ENCODE measurements at regions not wholly inside any gene's neighbourhood (a gene's known extent, or its start where the extent isn't known, plus 50 kb on each side); places are given as distances from the start of the nearest gene placed in this dataset.
"Not testable (repeated sequence)": the region's sequence is repeated elsewhere in the genome, so short reads cannot be mapped to it uniquely, and the experiment has no call there.

DNA sequence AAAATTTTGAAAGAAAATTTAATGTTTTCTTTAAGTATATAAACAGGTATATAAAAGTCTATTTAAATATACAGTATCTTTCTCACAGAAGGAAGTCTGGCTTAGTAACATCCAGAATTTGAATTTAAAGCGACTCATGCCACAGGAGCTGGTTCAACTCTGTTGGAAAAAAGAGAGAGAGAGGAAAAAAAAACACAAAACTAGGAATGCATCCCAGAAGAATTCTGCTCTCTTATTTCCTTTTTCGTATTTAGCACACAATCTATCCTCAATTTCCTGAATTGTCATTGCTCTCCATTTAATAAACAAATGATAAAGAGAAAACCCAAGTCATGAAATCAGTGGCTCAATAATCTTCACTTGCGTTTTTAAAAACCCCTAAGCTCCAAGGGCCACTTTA, 107.5 kb upstream of the SCAF8 start:
- H3K27me3 Mint-ChIP-seq = peaks cover 1% of the 10 kb centered on the region
- H3K4me3 Mint-ChIP-seq = no peak overlapping the region
- DNase-seq (ENCODE audit: low spot score in 2 of 2) = no peak
- no peaks in the 10 kb centered on the region for H3K4me1 Mint-ChIP-seq
- no peak for ATAC-seq (ENCODE audit: low read depth)
- H3K27ac Mint-ChIP-seq = no peak overlapping the region
- no peaks in the 10 kb centered on the region for H3K36me3 Mint-ChIP-seq
- H3K9me3 Mint-ChIP-seq = peaks cover 5% of the 10 kb centered on the region

DNA sequence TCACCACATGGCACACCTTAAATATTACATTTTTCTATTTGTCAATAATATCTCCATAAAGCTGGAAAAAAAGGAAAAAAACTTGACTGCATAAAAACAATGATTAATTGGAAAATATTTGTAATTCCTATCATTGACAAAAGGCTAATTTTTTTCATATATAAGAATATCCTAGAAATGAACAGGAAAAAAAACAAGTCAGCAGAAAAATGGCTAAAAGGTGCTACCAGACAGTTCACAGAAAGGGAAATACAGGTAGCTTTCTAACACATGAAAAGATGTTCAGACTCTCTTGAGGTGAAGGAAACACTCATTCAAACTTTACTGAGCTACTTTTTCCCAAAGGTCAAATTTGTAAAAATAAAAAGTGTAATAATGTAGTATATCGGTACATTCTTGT, 104.1 kb upstream of the SCAF8 start:
- no peak for ATAC-seq (ENCODE audit: low read depth)
- Mint-ChIP-seq H3K4me3 (no peak overlapping the region), H3K27me3 (peaks cover 16% of the 10 kb centered on the region), H3K9me3 (peaks cover 10% of the 10 kb centered on the region), H3K4me1 (no peaks in the 10 kb centered on the region), H3K27ac (no peak overlapping the region), H3K36me3 (peaks cover 4% of the 10 kb centered on the region)
- DNase-seq (ENCODE audit: low spot score in 2 of 2) = no peak

DNA sequence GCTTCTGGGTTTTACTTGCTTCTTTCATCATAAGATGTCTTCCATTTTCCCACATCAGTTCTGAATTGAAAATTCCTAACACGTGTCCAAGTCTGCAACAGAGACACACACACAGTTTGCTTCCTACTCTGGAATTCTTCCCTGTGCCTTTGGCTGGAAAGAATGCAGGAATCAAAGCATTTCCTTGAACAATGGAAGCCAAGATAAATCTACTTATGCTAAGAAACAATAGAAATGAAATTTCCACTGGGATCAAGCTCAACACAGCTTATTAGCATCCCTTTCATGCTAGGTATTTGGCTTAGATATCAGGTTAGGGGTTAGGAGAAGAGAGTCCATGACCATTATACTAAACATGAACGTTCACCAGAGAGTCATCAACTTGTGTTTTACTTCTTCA, 101.1 kb upstream of the SCAF8 start:
- DNase-seq (ENCODE audit: low spot score in 2 of 2) = no peak
- no peak for ATAC-seq (ENCODE audit: low read depth)
- Mint-ChIP-seq H3K36me3 (peaks cover 4% of the 10 kb centered on the region), H3K4me3 (no peak overlapping the region), H3K27ac (no peak overlapping the region), H3K9me3 (peaks cover 6% of the 10 kb centered on the region), H3K4me1 (no peaks in the 10 kb centered on the region), H3K27me3 (peaks cover 16% of the 10 kb centered on the region)

DNA sequence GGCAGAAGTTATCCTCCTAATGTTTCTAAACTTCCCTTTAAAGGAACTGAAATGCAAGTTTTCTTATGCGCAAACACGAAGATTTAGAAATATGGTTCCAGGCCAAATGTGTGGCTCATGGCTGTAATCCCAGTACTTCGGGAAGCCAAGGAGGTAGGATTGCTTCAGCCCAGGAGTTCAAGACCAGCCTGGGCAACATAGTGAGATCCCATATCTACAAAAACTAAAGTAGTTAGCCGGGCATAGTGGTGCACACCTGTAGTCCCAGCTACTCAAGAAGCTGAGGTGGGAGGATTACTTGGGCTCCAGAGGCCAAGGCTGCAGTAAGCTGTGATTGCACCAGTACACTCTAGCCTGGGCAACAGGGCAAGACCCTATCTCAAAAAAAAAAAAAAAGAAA, 95.8 kb upstream of the SCAF8 start:
- peaks cover 6% of the 10 kb centered on the region for H3K36me3 Mint-ChIP-seq
- no peak overlapping the region for H3K4me3 Mint-ChIP-seq
- ATAC-seq (ENCODE audit: low read depth) = no peak
- DNase-seq (ENCODE audit: low spot score in 2 of 2) = no peak
- H3K27me3 Mint-ChIP-seq = peaks cover 10% of the 10 kb centered on the region
- H3K4me1 Mint-ChIP-seq = no peaks in the 10 kb centered on the region
- peaks cover 9% of the 10 kb centered on the region for H3K9me3 Mint-ChIP-seq
- H3K27ac Mint-ChIP-seq = no peak overlapping the region

DNA sequence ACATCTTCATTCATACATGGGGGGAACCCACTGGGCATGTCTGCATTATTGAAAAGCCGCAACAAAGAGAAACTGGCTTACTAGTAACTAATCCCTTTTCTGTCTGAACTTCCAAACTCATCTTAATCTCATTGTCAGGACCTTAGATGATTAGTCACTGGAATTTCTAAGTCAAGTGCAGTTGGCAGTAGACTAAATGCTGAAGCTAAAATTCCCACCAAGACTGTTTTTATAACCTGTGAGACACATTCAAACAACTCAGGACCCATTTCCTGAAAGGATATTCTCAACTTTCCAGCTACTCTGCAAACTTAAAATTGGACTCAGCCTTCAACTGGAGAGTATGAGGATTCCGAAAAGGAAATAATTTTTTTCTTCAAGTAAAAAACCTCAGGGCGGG, 94.8 kb upstream of the SCAF8 start:
- no peaks in the 10 kb centered on the region for H3K4me1 Mint-ChIP-seq
- peaks cover 7% of the 10 kb centered on the region for H3K9me3 Mint-ChIP-seq
- no peak for ATAC-seq (ENCODE audit: low read depth)
- H3K36me3 Mint-ChIP-seq = peaks cover 6% of the 10 kb centered on the region
- no peak for DNase-seq (ENCODE audit: low spot score in 2 of 2)
- peaks cover 10% of the 10 kb centered on the region for H3K27me3 Mint-ChIP-seq
- no peak overlapping the region for H3K27ac Mint-ChIP-seq
- H3K4me3 Mint-ChIP-seq = no peak overlapping the region

DNA sequence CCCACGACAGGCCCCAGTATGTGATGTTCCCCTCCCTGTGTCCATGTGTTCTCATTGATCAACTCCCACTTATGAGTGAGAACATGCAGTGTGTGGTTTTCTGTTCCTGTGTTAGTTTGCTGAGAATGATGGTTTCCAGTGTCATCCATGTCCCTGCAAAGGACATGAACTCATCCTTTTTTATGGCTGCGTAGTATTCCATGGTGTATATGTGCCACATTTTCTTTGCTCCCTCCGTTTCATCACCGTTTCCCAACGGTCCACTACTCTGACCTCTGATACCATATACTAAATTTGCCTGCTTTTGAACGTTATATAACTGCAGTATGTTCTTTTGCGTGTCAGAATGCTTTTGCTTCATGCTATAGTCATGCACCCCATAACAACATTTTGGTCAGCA, 94.0 kb upstream of the SCAF8 start:
- H3K27me3 Mint-ChIP-seq; H3K4me3 Mint-ChIP-seq; DNase-seq (ENCODE audit: low spot score in 2 of 2); H3K4me1 Mint-ChIP-seq; H3K27ac Mint-ChIP-seq; ATAC-seq (ENCODE audit: low read depth); H3K9me3 Mint-ChIP-seq; H3K36me3 Mint-ChIP-seq: not testable (repeated sequence)

DNA sequence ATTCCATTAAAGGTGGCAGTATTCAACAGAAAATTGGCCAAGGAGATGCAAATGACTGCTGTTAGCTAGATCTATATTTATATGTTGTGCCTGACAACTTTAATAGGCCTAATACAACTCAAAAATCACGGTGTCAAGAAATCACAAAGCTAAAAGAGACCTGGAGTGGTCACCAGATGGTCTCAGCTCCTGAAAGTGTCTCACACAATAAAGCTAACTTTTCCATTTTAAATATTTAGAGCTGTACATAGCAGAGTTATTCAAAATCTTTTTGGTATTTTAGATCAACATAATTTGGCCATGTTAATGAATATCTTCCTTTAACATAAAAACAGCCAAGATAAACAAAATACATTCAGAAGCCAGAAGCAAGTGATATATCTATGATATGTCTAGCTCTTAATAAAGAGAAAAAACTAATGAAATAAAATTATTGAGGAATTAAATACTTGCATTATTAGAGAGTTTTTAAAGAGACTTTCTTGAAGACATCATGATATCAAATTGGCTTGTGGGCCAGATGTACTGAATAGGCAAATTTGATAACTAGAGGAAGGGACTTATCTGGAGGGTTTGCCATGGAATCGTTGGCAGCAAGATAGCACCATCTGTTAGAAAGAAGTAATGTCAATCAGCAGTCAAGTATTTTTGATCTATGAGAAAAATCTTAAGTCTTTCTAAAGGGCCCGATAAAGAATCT, 84.9 kb upstream of the SCAF8 start:
- DNase-seq (ENCODE audit: low spot score in 2 of 2) (no peak), ATAC-seq (ENCODE audit: low read depth) (no peak)
- H3K27ac Mint-ChIP-seq = no peak overlapping the region
- peaks cover 3% of the 10 kb centered on the region for H3K9me3 Mint-ChIP-seq
- no peak overlapping the region for H3K4me3 Mint-ChIP-seq
- no peaks in the 10 kb centered on the region for H3K36me3 Mint-ChIP-seq
- peaks cover 5% of the 10 kb centered on the region for H3K27me3 Mint-ChIP-seq
- no peaks in the 10 kb centered on the region for H3K4me1 Mint-ChIP-seq

DNA sequence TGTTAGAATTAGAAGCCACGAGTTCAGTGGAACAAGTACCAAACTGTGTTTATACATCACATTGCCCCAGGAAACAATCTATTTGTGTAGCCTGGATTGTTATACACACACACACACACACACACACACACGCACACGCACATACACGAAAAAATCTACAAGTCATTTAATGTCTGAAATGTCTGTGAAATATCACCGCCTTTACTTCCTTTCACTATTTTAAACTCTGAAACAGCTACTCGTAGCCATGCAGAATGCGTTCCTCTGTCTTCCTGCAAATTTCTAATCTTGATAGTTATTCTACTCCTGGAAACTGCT, 84.4 kb upstream of the SCAF8 start:
- Mint-ChIP-seq H3K4me1 (no peaks in the 10 kb centered on the region), H3K4me3 (no peak overlapping the region), H3K9me3 (peaks cover 3% of the 10 kb centered on the region), H3K36me3 (no peaks in the 10 kb centered on the region), H3K27ac (no peak overlapping the region), H3K27me3 (peaks cover 5% of the 10 kb centered on the region)
- no peak for ATAC-seq (ENCODE audit: low read depth)
- DNase-seq (ENCODE audit: low spot score in 2 of 2) = no peak

DNA sequence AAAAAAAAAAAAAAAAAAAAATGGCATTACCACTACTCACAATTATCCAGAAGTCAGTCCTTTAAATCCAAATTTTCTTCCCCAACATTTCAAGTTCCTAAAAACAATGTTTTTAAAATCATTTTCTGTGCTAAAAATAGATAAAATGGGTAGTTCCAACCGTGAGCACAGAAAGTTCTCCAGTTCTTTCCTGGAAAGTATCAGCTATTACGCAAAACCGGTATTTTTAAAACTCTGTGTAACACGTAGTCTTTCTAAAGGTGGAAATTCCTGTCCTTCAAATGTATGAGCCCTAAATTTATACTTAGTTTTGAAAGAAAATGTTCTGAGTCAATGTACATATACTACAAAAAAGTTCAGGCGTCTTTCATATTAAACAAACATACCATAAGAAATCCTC, 83.5 kb upstream of the SCAF8 start:
- Mint-ChIP-seq H3K27me3 (peaks cover 7% of the 10 kb centered on the region), H3K9me3 (peaks cover 3% of the 10 kb centered on the region), H3K4me1 (no peaks in the 10 kb centered on the region), H3K27ac (no peak overlapping the region), H3K4me3 (no peak overlapping the region), H3K36me3 (no peaks in the 10 kb centered on the region)
- ATAC-seq (ENCODE audit: low read depth) = no peak
- no peak for DNase-seq (ENCODE audit: low spot score in 2 of 2)

DNA sequence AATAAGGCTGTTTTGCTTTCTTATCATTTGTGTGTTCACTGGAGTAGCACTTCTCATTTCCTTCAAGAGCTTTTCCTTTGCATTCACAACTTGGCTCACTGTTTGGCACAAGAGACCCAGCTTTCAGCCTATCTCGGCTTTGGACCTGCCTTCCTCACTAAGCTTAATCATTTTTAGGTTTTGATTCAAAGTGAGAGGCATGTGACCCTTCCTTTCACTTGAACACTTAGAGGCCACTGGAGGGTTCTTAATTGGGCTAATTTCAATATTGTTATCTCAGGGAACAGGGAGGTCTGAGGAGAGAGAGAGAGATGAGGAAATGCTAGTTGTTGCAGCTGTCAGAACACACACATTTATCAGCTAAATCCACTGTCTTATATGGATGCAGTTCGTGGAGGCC, 82.9 kb upstream of the SCAF8 start:
- no peak overlapping the region for H3K4me3 Mint-ChIP-seq
- ATAC-seq (ENCODE audit: low read depth) = no peak
- no peaks in the 10 kb centered on the region for H3K36me3 Mint-ChIP-seq
- H3K9me3 Mint-ChIP-seq = peaks cover 3% of the 10 kb centered on the region
- H3K27me3 Mint-ChIP-seq = peaks cover 7% of the 10 kb centered on the region
- H3K27ac Mint-ChIP-seq = no peak overlapping the region
- H3K4me1 Mint-ChIP-seq = no peaks in the 10 kb centered on the region
- DNase-seq (ENCODE audit: low spot score in 2 of 2) = no peak

DNA sequence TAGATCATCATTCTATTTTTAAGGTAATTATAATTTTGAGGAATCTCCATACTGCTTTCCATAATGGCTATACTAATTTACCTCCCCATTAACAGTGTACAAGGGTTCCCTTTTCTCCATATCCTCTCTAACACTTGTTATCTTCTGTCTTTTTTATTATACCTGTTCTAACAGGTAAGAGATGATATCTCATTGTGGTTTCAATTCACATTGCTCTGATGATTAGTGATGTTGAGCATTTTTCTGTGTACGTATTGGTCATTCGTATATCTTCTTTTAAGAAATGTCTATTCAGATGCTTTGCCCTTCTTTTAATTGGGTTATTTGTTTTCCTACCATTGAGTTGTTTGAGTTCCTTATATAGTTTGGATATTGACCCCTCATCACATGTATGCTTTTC, 81.6 kb upstream of the SCAF8 start:
- Mint-ChIP-seq H3K4me3 (no peak overlapping the region), H3K27ac (no peak overlapping the region), H3K27me3 (peaks cover 1% of the 10 kb centered on the region), H3K4me1 (no peaks in the 10 kb centered on the region), H3K9me3 (peaks cover 3% of the 10 kb centered on the region), H3K36me3 (no peaks in the 10 kb centered on the region)
- DNase-seq (ENCODE audit: low spot score in 2 of 2) (no peak), ATAC-seq (ENCODE audit: low read depth) (no peak)

DNA sequence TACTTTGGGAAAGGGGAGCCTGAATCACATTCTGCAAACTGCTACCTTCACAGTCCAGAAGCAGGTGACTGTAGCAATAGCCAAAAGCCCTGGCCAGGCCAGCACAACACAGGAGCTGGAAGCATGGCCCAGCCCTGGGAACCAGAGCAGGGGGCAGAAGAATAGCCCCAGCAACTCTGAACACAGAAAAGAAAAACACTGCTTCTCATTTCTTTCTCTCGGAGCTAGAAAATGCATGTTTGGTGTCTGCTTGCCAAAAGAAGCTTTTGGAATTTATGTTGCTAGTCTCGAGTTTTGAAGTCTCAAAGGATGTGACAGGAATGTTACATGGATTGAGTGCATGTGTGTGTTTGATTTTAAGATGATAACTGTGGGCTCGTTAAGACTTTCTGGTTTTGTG, 79.8 kb upstream of the SCAF8 start:
- ATAC-seq (ENCODE audit: low read depth) (no peak), DNase-seq (ENCODE audit: low spot score in 2 of 2) (no peak)
- Mint-ChIP-seq H3K9me3 (peaks cover 5% of the 10 kb centered on the region), H3K27ac (no peak overlapping the region), H3K27me3 (peaks cover 6% of the 10 kb centered on the region), H3K4me1 (no peaks in the 10 kb centered on the region), H3K4me3 (no peak overlapping the region), H3K36me3 (no peaks in the 10 kb centered on the region)

DNA sequence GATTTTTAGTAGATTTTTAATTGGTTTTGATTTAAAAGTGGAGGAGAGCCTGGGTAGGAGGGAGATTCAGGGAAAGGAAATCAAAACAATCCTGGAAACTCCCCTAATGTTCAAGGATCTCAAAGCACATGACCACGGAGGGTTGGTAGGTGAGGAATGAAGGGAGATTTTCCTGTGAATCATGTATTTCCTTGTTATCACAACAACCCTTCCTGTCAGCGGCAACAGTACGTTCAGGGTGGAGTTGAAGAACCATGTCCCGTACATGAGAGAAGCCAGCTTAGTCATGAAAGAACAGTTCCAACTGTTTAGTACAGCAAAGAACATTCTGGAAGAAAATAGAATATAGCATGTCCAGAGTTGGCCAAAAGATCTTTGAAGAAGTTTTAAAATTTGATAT, 79.4 kb upstream of the SCAF8 start:
- no peaks in the 10 kb centered on the region for H3K36me3 Mint-ChIP-seq
- peaks cover 5% of the 10 kb centered on the region for H3K9me3 Mint-ChIP-seq
- peaks cover 6% of the 10 kb centered on the region for H3K27me3 Mint-ChIP-seq
- no peak for DNase-seq (ENCODE audit: low spot score in 2 of 2)
- no peaks in the 10 kb centered on the region for H3K4me1 Mint-ChIP-seq
- no peak for ATAC-seq (ENCODE audit: low read depth)
- H3K4me3 Mint-ChIP-seq = no peak overlapping the region
- no peak overlapping the region for H3K27ac Mint-ChIP-seq

DNA sequence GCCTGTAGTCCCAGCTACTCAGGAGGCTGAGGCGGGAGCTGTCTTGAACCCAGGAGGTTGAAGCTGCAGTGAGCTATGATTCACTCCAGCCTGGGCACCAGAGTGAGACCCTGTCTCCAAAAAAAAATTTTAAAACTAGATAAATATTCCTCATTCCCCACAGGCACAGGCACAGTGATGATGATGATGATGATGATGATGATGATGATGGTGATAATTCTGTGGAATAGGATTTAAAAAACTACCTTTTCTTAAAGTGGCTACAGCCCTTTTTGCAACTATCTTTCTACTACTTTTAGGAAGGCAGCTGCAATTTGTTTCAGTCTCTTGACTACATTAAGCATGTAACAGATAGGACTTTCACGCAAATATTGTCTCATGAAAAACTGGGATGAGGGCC, 76.6 kb upstream of the SCAF8 start:
- Mint-ChIP-seq H3K36me3 (no peaks in the 10 kb centered on the region), H3K27ac (no peak overlapping the region), H3K9me3 (peaks cover 2% of the 10 kb centered on the region), H3K4me1 (no peaks in the 10 kb centered on the region), H3K4me3 (no peak overlapping the region), H3K27me3 (peaks cover 8% of the 10 kb centered on the region)
- ATAC-seq (ENCODE audit: low read depth) (no peak), DNase-seq (ENCODE audit: low spot score in 2 of 2) (no peak)

DNA sequence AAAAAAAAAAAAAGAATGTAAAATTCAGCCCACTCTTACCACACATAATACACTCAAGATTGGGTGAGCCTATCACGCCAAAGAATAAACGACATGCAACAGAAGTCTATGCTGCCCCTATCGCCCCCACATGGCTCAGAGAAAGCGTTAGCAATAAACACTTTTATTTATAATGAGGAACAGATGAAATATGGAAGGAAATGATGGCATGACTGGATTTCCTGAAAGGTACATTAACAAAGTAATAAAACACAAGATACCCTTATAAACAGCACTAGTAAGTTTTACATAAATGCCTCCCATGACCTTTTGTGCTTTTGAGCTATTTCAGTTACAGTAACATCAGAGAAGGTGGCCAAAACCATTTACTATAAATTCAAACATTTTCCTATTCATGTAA, 71.4 kb upstream of the SCAF8 start:
- ATAC-seq (ENCODE audit: low read depth) (no peak), DNase-seq (ENCODE audit: low spot score in 2 of 2) (no peak)
- H3K36me3 Mint-ChIP-seq = no peaks in the 10 kb centered on the region
- H3K4me3 Mint-ChIP-seq = no peak overlapping the region
- peaks cover 14% of the 10 kb centered on the region for H3K27me3 Mint-ChIP-seq
- H3K27ac Mint-ChIP-seq = no peak overlapping the region
- H3K9me3 Mint-ChIP-seq = peaks cover 2% of the 10 kb centered on the region
- H3K4me1 Mint-ChIP-seq = no peaks in the 10 kb centered on the region

Data from memory B cell (primary cell).